ENCODE measurements at regions not wholly inside any gene's neighbourhood (a gene's known extent, or its start where the extent isn't known, plus 50 kb on each side); places are given as distances from the start of the nearest gene placed in this dataset.

- TF ChIP-seq CTCF (IDR thresholded peaks at IDR 0.05), result no peak
- peaks cover 5% of the 10 kb centered on the region for H3K27me3 Mint-ChIP-seq (ENCODE audit: low read depth, poor library complexity)
- peaks cover 13% of the 10 kb centered on the region for H3K36me3 Mint-ChIP-seq (ENCODE audit: low read depth)
- H3K4me3 Mint-ChIP-seq, result no peak overlapping the region
- no peak overlapping the region for H3K27ac Mint-ChIP-seq
- H3K9me3 Mint-ChIP-seq, result peaks cover 20% of the 10 kb centered on the region
- no peaks in the 10 kb centered on the region for H3K4me1 Mint-ChIP-seq
- no peak for DNase-seq
These were observed 257.7 kb upstream of the THBS1 start for GRCh38 chr15:39323157-39323556.

DNA sequence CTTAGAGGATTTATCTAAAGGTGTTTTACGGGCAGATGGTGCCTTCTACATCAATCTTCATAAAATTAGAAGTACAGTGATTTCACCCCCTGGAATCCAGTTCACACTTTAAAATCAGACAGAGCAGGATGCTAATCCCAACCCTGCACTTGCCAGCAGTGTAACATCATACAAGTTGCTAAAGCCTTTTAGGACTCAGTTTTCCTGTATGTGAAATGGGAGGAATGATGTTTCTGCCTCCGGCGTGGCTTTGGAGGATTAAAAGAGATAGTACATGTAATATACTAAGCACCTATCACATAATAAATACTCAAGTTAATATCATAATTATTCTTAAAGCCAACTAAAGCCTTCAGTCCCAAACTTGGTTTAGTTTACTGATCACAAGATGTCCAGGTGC lies 257.2 kb upstream of the THBS1 start:
- no peak for DNase-seq
- Mint-ChIP-seq H3K27ac (no peak overlapping the region), H3K27me3 (ENCODE audit: low read depth, poor library complexity) (peaks cover 7% of the 10 kb centered on the region), H3K4me1 (no peaks in the 10 kb centered on the region), H3K9me3 (peaks cover 20% of the 10 kb centered on the region), H3K4me3 (no peak overlapping the region), H3K36me3 (ENCODE audit: low read depth) (peaks cover 13% of the 10 kb centered on the region)
- no peak for TF ChIP-seq CTCF (IDR thresholded peaks at IDR 0.05)

DNA sequence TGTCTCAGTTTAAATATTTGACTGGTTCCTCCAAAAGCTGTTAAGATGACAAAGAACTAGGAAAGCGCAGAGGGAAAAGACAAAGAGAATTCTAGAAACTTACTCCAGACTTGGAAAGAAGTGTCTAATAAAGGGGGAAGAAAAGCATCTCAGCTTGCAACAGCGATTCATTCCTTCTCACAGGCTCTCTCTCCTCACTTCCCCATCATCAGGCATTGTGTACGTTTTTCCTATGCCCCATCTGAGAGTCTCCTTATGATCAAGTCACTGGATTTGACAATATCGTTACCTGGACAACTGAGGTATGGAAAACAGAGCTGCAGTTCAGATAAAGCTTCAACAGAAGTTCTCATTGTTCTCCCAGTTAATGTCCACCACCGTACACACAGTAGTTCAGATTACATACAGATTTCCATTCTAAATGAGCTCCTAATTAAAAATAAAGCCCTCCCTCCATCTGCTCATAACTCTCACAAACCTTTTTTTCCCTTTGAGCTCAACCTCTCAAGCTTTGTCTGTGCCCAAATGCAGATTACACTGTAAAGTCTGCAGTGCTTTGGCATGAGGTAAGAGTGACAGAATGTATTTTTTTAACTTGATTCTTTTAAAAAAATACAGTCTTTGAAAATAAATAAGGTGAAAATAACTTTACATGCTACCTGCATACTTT lies 254.4 kb upstream of the THBS1 start:
- no peaks in the 10 kb centered on the region for H3K36me3 Mint-ChIP-seq (ENCODE audit: low read depth)
- no peak for DNase-seq
- H3K27me3 Mint-ChIP-seq (ENCODE audit: low read depth, poor library complexity), result peaks cover 7% of the 10 kb centered on the region
- peaks cover 4% of the 10 kb centered on the region for H3K9me3 Mint-ChIP-seq
- peaks cover 13% of the 10 kb centered on the region for H3K4me1 Mint-ChIP-seq
- no peak overlapping the region for H3K27ac Mint-ChIP-seq
- no peak overlapping the region for H3K4me3 Mint-ChIP-seq
- TF ChIP-seq CTCF (IDR thresholded peaks at IDR 0.05), result no peak

DNA sequence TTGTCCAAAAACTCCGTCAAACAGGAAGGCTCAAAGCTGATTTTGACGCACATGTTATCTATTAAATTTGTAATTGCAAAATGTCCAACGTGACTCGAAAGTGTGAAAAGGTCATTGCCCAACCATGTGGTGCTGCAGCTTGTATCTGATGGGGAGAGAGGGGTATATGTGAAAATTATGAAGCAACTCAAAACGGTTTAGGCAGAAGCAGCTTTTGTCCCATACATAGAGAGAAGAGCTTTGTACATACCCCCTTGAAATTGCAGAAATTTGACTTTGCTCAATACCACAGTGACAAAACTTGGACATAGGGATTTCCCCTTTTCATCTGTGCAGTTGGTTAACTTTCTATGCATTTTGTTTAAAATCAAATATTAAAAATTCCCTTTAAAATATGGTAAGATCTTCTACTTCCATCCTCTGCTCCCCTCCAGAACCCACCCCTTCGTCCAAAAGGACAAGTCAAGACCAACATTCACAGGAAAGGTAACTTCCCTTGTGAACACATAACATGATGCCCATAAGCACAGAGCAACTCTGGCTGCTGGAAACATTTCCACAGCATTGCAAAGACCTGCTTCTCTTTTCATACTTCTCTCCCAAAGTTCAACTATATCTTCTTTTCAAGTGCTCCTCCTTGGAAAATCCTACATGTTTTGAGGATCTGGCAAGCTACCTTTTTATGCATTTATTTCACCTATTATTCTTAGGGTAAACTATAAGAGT lies 253.7 kb upstream of the THBS1 start:
- H3K4me3 Mint-ChIP-seq, result no peak overlapping the region
- H3K4me1 Mint-ChIP-seq, result peaks cover 14% of the 10 kb centered on the region
- no peak for DNase-seq
- no peak overlapping the region for H3K27ac Mint-ChIP-seq
- H3K36me3 Mint-ChIP-seq (ENCODE audit: low read depth), result no peaks in the 10 kb centered on the region
- no peak for TF ChIP-seq CTCF (IDR thresholded peaks at IDR 0.05)
- no peaks in the 10 kb centered on the region for H3K9me3 Mint-ChIP-seq
- peaks cover 7% of the 10 kb centered on the region for H3K27me3 Mint-ChIP-seq (ENCODE audit: low read depth, poor library complexity)

DNA sequence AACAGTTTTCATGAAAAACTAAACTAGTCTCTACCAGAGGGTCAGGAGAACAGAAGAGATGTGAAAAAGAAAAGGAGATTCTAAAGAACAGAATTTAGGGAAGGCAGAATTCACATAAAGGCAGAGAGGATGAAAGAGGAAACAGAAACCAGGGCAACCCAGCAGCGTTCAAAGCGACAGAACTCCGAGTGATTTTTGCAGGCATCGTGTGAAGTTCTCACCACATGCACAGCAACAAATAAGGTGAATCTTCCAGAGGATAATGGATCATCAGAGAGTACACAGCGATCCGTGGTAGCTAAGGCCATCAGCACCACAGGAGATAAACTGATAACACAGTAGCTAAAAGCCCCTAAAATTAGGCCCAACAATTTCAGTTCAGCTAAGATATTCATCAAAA lies 250.8 kb upstream of the THBS1 start:
- Mint-ChIP-seq H3K27ac (no peak overlapping the region), H3K27me3 (ENCODE audit: low read depth, poor library complexity) (peaks cover 7% of the 10 kb centered on the region), H3K9me3 (no peaks in the 10 kb centered on the region), H3K4me1 (peaks cover 14% of the 10 kb centered on the region), H3K36me3 (ENCODE audit: low read depth) (no peaks in the 10 kb centered on the region), H3K4me3 (no peak overlapping the region)
- no peak for DNase-seq
- no peak for TF ChIP-seq CTCF (IDR thresholded peaks at IDR 0.05)

- no peak for DNase-seq
- Mint-ChIP-seq H3K9me3 (no peaks in the 10 kb centered on the region), H3K36me3 (ENCODE audit: low read depth) (no peaks in the 10 kb centered on the region), H3K27ac (no peak overlapping the region), H3K4me1 (peaks cover 14% of the 10 kb centered on the region), H3K4me3 (no peak overlapping the region), H3K27me3 (ENCODE audit: low read depth, poor library complexity) (peaks cover 2% of the 10 kb centered on the region)
- no peak for TF ChIP-seq CTCF (IDR thresholded peaks at IDR 0.05)
These were observed 249.3 kb upstream of the THBS1 start for GRCh38 chr15:39331584-39331983.

Data from nephron progenitor cell (in vitro differentiated cells).